NAMALWA (cell line): ENCODE measurements at regions not wholly inside any gene's neighbourhood (a gene's known extent, or its start where the extent isn't known, plus 50 kb on each side); places are given as distances from the start of the nearest gene placed in this dataset.
"Not testable (repeated sequence)": the region's sequence is repeated elsewhere in the genome, so short reads cannot be mapped to it uniquely, and the experiment has no call there.

Experiments used
- DNase-seq: peaks from one replicate; pipeline ENCODE4 v3.0.0-alpha.2; 2015; ENCODE audit warnings: low spot score

DNA sequence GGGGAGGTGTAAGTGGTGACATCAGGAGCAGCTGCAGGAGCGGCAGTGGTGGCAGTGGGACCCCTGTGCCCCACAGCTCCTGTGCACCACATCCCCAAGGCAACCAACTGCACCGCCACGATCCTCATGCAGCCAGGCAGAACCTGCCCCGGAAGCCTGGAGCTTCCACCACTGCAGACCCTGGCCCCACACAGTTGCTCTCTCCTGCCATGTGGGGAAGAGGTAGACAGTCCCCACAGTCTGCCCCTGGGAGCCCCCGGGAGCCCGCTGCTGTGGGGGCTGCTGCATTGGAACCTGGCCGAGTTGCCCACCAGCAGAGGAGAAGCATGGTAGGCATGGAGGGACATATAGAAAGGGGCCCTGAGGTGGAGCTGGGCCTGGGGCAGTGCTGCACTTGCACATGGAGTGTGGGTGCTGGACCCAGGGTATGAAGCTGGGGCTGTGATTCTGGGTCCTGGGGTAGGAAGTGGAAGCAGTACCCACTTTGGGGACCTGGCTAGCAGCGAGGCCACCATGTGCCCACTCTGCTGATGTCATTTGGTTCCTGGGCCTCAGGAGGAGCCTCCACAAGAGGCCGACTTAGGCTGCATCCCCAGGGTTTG, 623.3 kb upstream of the LRRTM4 start:
- DNase-seq, result no peak

DNA sequence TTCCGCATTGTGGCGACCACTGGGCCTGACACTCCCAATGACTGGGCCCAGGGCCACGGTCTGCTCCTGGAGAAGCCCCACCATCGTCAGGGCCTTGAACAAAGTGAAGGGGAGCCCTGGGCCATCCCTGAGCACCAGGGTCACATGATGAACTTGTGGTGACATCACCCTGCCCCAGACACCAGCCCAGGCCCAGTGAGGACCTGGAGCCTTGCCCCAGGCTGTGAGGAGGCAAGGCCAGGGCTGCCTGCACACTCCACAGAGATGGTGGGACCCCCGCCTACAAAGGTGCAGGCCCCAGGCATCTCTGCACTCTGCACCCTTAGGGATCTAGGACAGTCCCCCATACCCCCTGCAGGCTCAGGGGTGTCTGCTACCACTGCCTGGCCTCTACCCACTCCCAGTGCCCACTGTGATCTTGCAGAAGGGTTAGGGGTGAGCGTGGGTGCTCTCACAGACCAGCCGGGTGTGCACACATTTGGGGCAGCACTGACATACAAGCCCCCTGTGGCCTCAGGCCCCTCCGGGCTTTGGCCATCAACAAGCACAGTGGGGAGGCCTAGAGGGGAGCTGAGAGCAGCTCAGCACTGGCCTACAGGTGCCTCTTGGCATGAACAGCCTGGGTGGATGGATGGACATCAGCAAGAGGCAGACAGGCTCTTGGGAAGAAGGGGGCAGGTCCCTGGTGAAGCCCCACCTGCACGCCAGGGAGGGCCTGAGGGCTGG, 624.0 kb upstream of the LRRTM4 start:
- no peak for DNase-seq

DNA sequence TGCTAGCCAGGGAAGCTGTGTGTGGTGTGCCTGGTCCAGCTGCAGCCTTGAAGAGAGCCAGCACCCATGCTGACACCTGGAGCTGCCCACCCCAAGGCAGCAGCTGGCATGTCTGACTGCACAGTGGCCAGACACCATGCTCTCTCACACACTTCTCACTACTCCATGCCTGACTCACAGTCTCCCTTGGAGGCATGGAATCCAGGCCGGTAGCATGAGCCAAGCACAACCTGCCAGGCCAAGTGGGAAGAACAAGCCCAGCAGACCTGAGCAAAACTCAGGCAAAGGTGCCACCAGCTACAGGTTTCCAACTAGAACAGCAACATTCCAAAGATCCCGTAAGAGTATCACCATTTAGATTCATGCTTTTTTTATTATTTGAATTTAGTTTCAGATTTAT, 625.3 kb upstream of the LRRTM4 start:
- DNase-seq, result no peak

DNA sequence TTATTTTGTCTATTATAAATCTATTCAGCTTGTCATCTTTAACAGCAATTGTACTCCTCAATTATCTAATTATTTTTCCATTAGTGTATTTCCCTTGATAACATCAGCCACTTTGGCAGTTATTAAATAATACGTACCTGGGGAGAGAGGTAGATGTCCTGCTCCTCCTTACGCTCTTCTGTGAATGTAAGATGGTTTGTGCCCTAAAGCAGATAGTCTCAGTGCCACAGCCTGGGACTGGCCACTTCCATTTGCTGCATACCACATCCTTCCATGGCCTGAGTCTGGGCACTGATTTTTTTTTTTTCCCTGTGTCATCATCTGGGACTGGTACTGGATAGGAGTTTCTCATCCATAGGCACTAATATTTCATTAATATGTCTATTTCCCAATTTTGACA, 632.4 kb upstream of the LRRTM4 start:
- DNase-seq, result no peak

DNA sequence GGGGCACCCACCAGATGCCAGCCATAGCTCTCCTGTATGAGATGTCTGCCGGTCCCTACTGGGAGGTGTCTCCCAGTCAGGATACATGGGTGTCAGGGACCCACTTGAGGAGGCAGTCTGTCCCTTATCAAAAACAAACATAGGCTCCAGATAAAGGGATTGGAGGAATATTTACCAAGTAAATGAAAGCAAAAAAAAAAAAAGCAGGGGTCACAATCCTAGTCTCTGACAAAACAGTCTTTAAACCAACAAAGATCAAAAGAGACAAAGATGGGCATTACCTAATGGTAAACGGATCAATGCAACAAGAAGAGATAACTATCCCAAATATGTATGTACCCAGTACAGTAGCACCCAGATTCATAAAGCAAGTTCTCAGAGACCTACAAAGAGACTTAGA, 640.0 kb upstream of the LRRTM4 start:
- DNase-seq, result no peak

DNA sequence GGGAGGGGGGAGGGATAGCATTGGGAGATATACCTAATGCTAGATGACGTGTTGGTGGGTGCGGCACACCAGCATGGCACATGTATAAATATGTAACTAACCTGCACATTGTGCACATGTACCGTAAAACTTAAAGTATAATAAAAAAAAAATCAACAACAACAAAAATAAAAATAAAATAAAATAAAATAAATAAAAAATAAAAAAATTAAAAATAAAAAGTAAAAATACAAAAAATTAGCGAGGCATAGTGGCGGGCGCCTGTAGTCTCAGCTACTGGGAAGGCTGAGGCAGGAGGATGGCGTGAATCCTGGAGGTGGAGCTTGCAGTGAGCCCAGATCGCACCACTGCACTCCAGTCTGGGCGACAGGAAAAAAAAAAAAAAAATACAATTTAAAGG, 650.0 kb upstream of the LRRTM4 start:
- not testable (repeated sequence) for DNase-seq

DNA sequence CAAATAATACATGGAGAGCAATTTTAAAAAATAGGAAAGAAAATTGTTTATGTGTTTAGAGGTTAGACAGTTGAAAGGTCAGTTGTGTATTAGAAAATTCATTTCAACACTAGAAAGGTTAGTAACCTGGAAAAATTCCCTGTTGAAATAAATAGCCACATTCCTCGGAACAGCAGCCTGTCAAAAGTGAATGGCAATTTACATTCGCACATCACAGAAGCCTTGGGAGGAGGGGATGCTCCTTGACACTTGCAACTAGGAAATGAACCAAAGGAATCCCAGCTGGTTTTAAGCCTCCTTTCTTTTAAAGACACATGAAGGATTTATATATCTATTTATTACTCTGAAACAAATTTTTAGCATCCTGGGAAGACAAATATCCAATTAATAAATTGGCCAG, 653.5 kb upstream of the LRRTM4 start:
- no peak for DNase-seq

DNA sequence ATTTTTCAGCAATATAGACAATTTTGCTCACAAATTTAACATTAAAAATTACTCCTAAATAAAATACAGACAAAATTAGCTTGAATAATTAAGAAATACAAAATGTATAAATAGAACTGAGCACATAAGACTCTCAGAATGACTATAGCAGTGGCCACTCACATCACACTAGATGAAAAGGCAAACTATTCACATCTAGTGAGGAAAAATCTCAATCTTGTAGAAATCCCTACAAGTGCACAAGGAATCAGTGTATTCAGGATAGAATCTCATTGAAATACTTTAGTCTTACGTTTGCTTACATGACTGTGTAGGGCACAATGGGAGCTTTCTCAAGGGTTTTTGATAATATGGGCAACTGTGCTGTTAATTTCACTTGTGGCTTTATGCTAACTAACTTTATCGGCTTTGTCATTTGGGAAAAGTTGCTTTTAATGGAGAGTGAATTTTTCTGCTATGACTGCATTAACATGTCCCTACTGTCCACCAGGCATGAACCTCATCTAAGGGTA, 678.9 kb upstream of the LRRTM4 start:
- DNase-seq, result no peak

DNA sequence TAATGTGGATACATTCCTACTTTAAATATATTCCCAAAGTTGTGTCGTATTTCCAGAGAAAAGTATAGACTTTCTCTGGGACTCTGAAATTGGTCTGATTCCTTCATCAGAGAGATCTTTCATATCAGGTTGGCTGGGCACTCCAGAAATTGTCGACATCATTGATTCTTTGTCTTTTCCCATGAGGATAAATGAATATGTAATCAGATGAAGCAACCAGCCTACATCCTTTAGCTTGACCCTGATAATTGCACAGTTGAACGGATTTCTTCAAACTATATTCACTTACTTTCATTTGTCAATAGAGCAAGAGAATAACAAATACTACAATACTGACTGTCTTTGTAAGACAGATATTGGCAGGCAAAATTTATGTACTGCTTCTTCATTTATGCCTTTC, 680.2 kb upstream of the LRRTM4 start:
- DNase-seq, result no peak

DNA sequence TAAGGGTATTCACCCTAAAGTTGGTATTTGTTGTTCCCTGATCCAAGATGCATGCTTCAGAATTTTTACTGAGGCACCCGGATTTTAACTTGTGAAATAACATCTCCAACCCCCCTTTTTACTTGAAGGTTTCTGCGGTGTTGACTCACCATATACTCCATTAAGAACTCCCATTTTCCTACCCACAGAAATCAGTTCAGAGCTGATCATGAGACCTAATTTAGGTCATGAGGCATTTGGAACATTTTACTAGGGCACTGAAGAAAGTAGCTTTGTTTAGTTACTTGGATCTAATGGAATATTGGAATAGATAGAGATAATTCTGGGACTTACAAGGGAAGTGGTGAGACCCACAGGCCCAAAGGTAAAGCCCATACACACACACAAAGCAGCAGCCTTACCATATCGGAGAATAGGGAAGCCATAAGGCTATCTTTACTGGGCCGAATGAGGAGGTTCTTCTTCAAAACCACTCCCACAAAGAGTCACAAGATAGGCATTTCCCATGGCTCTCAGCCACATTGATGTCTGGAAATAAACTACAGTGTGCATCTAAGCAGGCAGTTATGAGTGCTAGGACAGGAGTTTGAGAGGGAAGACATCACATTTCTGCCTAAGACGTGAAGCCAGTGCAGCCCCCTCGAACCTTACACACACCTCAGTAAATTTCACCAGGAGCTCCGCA, 681.0 kb upstream of the LRRTM4 start:
- no peak for DNase-seq

DNA sequence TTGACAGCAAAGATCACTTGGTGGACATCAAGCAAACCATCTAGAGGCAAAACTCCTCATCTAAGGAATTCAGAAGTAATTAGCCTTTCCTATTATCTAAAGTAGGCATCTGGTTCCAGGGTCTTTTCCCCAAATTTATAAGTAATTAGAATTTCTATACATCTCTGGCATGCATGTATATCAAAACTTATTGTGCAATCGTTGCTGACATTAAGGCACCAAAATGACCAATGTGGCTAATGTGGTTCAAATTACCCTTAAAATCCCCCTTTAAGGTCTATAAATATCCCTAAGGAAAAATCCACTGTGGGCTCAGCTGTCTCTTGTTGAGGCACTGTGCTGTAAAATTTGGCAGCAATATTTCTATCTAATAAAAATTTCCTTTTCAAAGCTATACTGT, 695.9 kb upstream of the LRRTM4 start:
- DNase-seq, result no peak

DNA sequence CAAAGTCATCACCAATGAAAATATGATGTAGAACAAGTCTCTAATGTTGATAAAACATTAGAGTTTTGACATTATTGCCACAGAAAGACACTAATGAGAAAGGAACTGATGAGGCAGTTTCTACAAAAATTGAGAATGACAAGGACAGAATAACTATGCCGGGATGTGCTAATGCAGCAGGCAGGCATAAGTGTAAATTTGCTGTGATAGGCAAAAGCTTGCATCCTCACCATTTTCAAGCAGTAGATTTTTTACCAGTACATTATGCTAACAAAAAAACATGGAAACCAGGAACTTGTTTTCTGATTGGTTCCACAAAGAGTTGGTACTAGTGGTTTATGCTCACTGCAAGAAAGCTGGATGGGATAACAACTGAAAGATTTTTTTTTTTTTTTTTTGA, 715.5 kb upstream of the LRRTM4 start:
- DNase-seq, result no peak

DNA sequence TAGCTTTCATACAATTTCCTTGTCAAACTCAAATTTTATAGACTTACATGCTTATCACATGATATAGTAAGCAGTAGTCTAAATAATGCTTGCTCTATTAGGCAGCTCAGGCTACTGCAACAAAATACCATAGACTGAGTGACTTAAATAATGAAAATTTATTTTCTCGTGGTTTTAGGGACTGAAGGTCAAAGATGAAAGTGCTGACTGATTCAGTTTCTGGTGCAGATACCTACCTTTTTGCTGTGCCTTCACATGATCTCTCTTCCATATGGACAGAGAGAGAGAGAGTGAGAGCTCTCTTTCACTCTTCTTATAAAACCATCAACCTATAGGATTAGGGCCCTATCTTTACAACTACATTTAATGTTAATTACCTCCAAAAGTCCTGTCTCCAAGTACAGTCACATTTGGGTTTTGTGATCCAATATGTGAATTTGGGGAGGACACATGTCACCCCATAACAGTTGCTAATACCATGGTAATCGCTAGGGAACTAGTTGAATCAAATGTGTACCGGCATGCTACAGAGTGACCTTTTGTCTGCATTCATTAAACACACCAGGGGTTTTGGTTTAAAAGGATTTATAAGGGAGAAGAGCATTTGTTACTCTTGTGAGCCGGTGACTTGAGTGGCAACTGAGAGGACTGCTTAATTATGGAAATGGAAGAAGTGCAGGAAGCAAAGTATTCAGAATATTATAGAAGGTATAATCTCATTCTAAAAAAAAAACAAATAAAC, 723.4 kb upstream of the LRRTM4 start:
- no peak for DNase-seq

DNA sequence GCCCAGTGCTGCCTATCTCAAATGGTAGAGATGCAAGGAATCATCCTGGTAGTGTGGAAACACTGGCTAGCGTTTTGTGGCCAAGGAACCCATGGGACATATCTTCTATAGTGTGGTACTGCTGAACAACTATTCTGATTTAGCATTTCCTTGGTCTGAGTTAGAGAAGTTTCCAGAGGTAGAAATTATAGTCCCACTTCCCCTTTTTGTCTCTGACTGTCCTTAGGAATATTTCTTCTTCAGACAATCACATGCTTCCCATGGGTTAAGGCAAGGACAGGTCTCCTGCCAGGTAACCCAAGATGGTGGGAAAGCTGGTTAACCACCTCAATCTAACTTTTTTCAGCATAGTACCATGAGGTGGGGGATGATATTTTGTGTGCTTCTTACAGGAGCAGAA, 729.5 kb upstream of the LRRTM4 start:
- DNase-seq, result no peak

DNA sequence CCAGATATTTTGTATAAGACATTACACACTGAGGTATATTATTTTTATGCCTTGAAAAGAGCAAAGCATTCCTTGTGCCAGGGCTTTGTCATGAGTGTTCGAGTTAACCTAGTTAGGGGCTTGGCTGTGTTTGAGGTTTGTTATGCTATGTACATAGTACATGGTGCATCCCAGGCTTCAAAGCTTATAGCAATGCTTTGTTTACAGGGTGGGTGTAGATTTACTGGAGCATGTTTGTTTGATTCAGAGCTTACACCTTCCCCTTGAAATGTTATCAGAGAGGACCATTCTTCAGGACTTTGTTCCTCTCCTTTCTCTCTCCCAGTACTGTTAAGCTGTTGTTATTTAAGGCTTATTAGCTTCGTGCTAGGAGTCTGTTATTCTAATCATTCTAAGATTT, 738.7 kb upstream of the LRRTM4 start:
- no peak for DNase-seq

DNA sequence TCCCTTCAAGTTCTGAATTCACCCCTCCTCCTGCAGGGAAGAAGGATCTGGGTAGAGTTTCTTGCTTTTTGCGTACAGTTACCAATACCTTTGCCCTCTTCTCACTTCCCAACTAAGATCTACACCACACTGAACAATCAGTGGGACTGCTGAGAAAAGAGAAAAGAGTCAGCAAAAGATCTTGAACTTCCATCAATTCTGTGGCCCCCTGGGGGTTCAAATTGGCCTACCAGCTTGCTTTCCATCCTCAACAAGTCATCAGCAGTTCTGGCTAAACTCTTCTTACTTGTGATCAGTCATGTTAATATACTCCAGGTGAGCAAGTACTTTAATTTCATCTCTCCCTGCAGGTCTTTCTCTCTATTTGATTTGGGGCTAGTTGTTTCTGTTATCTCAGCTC, 739.3 kb upstream of the LRRTM4 start:
- DNase-seq, result no peak

DNA sequence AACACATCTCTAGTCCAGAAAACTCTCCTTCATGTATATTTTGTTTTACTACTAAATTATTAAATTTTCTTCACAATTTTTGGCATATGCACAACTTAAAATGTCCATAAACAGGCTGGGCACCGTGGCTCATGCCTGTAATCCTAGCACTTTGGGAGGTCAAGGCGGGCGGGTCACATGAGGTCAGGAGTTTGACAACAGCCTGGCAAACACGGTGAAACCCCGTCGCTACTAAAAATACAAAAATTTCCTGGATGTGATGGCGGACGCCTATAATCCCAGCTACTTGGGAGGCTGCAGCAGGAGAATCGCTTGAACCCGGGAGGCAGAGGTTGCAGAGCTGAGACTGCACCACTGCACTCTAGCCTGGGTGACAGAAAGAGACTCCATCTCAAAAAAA, 739.9 kb upstream of the LRRTM4 start:
- DNase-seq, result not testable (repeated sequence)

DNA sequence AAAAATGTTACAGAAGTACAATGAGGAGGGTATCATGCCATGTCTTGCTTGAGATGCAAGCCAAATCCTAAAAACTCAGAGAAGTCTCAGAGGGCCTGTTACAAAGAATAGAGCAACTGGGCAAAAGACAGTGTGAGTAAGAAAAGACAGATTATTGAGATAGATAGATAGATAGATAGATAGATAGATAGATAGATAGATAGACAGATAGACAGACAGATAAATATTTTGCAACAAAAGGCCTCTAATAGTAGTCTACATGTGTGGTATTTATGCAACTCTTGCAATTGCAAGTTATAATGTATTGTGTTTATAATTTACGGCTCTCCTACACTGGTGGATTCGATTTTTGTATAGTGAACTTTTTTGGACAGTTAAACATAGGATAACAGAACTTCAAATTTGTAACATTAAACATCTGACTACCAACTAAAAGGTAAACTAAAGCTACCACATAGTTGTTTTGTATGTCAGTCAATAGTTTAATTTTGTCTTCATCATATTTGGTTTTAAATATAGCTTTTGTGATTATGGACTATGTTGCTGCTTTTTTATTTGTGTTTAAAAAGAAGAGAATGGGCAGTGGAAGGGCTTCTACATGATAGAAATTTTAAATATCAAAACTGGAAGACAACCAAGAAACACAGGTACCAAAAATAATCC, 740.7 kb upstream of the LRRTM4 start:
- no peak for DNase-seq

DNA sequence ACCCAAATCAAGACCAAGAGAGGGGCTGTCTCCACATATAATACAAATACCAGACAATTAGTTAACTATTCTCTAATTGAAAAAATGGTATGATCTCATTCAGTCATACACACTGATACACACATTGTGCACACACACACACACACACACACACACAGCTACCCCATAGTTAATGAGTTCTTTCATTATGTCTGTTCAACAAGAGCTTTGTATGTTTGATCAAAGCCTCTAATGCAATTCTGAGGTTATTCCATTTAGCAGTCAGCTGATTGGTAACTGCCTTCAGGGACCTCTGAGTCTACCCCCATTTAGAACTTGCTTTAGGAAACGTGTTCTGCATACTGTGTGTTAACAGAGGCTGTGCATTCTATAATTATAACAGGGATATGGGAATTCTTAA, 741.4 kb upstream of the LRRTM4 start:
- DNase-seq, result no peak

DNA sequence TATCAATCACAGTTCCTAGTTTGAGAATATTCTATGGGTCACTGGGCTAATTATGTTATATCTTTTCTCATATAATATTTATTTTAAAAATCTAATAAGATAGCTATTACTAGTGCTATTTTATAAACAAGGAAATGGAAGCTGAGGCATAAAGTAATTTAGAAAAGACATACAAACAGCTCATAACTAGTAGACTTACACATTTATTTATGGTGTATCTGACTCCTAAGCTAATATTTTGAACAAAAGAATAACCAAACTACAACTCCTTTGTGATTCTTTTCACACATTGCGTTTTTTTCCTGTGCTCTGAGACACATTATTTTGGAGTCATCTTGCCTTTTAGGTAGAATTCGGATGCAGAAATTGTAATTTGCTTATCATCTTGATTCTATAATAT, 742.0 kb upstream of the LRRTM4 start:
- no peak for DNase-seq

DNA sequence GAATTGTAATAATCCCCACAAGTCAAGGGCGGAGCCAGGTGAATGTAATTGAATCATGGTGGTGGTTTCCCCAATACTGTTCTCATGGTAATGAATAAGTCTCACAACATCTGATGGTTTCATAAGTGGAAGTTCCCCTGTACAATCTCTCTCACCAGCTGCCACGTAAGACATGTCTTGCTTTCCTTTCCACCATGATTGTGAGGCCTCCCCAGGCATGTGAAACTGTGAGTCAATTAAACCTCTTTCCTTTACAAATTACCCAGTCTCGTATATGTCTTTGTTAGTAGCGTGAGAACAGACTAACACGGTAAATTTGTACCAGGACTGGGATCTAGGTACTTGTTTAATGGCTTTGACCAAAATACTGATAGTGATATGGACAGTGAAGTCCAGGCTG, 744.3 kb upstream of the REG3G start:
- no peak for DNase-seq

DNA sequence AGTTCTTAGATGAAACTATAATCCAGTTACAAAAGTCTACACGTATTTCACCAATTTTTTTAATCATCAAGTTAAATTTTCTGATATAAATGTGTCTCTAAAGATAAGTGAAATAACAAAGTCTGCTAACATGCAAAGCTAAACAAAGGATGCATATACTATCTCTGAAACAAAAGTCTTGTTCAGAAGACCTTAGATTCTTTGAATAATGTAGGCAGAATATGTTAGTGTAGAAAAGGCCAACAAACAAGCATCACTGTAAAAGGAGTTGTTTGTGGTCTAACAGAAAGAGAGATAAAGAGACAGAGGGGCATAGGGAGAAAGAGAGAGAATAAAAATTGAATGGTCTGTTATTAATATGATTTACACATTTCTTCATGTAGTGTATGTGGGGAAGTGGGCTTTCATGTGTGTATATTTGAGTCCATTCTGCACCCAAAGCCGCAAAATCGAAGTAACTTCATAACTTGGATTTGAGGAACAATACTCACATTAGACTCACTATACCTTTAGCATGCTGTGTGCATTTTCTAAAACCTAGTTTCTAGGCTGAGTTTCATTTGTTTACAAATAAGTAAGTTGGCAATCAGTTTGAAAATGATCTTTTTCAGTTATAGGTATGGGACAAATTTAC, 734.8 kb upstream of the REG3G start:
- no peak for DNase-seq
